ENCODE measurements at regions not wholly inside any gene's neighbourhood (a gene's known extent, or its start where the extent isn't known, plus 50 kb on each side); places are given as distances from the start of the nearest gene placed in this dataset.
"Not testable (repeated sequence)": the region's sequence is repeated elsewhere in the genome, so short reads cannot be mapped to it uniquely, and the experiment has no call there.

GRCh38 chr15:30195355-30196008 lies 60.6 kb downstream of the GOLGA8T start:
- DNase-seq: not testable (repeated sequence)

- DNase-seq: peak in 1 of 2 experiments; percentile 6
Measured at GRCh38 chr15:30196009-30196375, 61.1 kb downstream of the GOLGA8T start.

GRCh38 chr15:30196769-30197168 lies 61.9 kb downstream of the GOLGA8T start:
- not testable (repeated sequence) for DNase-seq

- DNase-seq: not testable (repeated sequence)
Measured at GRCh38 chr15:30201517-30201916, 66.7 kb downstream of the GOLGA8T start.

GRCh38 chr15:30213733-30214132 lies 78.9 kb downstream of the GOLGA8T start:
- DNase-seq: not testable (repeated sequence)

- not testable (repeated sequence) for DNase-seq
Measured at GRCh38 chr15:30221803-30222202, 87.0 kb downstream of the GOLGA8T start.

GRCh38 chr15:30222798-30223591 lies 88.1 kb downstream of the GOLGA8T start:
- not testable (repeated sequence) for DNase-seq

GRCh38 chr15:30225233-30225891 lies 90.5 kb downstream of the GOLGA8T start:
- not testable (repeated sequence) for DNase-seq

- DNase-seq: not testable (repeated sequence)
Measured at GRCh38 chr15:30261432-30262141, 126.7 kb downstream of the GOLGA8T start.

- DNase-seq: not testable (repeated sequence)
Measured at GRCh38 chr15:30262142-30262460, 127.2 kb downstream of the GOLGA8T start.

GRCh38 chr15:30264000-30264399 lies 129.1 kb downstream of the GOLGA8T start:
- DNase-seq: not testable (repeated sequence)

- not testable (repeated sequence) for DNase-seq
Measured at GRCh38 chr15:30295150-30295844, 98.0 kb downstream of the CHRFAM7A start.

- not testable (repeated sequence) for DNase-seq
Measured at GRCh38 chr15:30303968-30304367, 89.4 kb downstream of the CHRFAM7A start.

All from stimulated activated CD4-positive, alpha-beta T cell treated with anti-CD3 and anti-CD28 coated beads, Interleukin-4, amount 100 ng/mL, for 4 hours (primary cell).